Ecto neural progenitor cell (in vitro differentiated cells): ENCODE measurements at regions not wholly inside any gene's neighbourhood (a gene's known extent, or its start where the extent isn't known, plus 50 kb on each side); places are given as distances from the start of the nearest gene placed in this dataset.

Experiments used
- DNase-seq: peaks from one replicate; pipeline ENCODE4 v3.0.0-alpha.2; 2018; ENCODE audit warnings: low spot score

DNA sequence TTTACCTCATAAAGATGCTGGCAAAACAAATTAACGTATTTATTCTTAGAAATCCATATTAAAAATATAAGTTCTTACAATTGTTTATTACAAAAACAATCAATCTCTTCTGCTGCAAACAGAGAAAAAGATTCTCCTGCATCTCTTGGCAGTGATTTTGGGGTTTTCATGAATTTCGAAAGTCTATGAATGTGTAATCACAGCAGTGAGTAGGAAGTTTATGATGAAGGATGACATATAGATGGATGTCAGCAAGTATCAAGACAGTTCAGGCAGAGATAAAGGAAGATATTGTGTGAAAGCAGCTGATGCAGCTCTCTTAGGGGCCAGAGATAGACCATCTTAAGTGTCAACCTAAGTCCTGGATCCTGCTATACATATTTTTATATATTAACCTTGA, 196.9 kb upstream of the BANK1 start:
- no peak for DNase-seq

DNA sequence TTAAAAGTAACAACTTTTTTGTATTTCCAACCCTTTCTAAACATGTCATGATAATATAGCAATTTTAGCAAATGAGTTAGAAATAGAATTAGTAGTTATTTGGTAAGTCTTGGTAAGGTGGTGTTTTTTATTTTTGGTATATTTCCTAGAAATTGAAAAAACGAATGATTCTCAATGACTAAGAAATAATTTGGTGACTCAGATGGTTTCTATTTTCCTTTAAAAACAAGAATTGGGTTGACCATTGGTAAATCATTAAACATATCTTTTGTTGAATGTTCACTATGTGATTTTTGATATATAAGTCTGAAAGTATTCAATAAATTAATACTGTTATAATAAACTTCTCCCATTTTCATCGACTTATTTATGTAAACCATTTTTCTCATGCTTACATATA, 206.2 kb upstream of the BANK1 start:
- DNase-seq, result no peak

DNA sequence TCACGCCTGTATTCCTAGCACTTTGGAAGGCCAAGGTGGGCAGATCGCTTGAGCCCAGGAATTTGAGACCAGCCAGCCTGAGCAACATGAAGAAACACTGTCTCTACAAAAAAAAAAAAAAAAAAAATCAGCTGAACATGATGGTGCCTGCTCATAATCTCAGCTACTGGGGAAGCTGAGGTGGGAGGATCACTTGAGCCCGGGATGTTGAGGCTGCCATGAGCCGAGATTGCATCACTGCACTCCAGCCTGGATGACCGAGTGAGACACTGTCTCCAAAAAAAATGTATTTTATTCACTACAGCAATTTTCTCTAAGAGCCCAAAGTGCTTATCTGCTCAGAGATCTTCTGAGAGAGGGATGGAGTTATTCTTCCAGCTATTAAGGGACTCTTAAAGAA, 215.8 kb upstream of the PPP3CA start:
- DNase-seq, result no peak

DNA sequence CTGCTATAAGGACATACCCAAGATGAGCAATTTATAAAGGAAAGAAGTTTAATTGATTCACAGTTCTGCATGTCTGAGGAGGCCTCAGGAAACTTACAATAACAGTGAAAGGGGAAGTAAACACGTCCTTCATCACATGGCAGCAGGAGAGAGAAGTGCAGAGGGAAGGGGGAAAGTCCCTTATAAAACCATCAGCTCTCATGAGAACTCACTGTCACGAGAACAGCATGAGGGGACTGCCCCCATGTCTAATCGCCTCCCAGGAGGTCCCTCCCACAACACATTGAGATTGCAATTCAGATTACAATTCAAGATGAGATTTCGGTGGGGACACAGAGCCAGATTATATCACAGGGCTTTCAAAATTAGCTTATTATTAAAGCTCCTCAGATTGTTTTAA, 209.5 kb upstream of the PPP3CA start:
- DNase-seq, result no peak

GRCh38 chr4:101555341-101555880, 208.1 kb upstream of the PPP3CA start:
- no peak for DNase-seq

- DNase-seq, result no peak
These were observed 193.0 kb upstream of the PPP3CA start for GRCh38 chr4:101540336-101540735.

GRCh38 chr4:101528526-101528925, 181.2 kb upstream of the PPP3CA start:
- DNase-seq, result no peak

DNA sequence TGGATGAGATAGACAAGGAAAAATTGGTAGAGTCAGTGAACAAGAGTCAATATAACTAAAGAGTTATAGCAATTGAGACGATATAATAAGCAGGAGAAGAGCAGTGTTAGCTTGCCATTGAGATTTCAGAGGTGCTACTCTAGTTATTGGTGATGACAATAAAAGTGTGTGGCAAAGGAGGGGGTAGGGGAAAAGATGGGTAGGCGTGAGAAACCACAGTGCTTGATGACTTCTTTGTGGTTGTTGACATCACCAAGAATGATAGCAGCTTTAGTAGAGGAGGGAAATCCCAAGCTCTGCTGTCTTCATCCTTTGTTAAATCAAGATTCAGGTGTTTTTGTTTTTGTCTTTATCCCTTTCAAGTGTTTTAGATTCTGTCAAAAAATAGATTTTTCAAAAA, 179.9 kb upstream of the PPP3CA start:
- DNase-seq, result no peak

DNA sequence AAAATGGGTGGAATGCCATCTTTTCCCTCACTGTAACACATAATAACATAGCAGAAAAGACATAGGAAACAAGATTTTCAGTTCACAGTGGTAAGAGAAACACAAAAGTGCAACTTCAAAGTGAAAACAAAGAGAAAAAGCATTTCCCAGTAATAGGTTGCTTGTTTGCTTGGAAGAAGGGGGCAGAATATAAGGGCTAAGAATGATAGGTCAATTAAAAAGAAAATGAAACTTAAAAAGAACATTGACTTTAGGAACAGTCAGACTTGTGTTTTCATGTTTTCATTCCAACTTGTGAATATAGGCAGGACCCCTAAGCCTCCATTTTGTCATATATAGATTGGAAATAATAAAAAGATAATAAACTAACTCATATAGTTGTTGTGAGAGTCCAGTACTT, 168.2 kb upstream of the PPP3CA start:
- DNase-seq, result no peak

DNA sequence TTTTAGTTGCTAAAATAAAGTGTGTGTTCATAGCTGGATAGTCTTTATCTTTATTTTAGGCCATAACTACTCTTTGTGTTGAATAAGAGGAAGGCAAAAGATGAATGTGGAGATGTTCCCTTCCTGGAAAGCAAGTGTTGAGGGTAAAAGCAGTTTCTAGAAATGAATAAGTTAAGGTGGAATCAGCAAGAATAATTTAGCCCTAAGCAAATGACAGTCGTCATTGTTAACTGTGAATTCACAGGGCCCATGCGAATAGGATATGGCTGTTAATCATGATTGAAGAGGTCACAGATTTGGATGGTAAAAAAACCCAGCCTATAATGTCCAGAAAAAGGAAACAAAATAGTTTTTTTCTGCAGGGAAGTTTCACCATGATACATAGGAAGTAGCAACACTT, 167.8 kb upstream of the PPP3CA start:
- no peak for DNase-seq

- no peak for DNase-seq
These were observed 165.1 kb upstream of the PPP3CA start for GRCh38 chr4:101512416-101512815.

DNA sequence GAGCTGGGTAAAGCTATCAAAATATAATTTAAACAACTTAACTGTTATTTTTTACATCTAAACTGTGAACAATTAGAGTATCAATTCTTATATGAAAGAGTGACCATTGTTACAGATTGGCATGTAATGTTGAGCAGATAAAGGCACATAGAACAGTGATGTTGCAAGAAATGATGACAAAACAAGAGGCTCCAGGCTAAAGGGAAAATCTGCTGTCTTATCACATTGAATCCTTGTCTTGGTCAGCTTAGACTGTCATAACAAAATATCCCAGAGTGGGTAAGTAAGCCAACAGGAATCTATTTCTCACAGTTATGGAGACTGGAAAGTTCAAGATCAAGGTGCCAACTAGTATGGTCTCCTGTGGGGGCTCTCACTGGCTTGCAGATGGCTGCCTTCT, 154.1 kb upstream of the PPP3CA start:
- DNase-seq, result no peak

DNA sequence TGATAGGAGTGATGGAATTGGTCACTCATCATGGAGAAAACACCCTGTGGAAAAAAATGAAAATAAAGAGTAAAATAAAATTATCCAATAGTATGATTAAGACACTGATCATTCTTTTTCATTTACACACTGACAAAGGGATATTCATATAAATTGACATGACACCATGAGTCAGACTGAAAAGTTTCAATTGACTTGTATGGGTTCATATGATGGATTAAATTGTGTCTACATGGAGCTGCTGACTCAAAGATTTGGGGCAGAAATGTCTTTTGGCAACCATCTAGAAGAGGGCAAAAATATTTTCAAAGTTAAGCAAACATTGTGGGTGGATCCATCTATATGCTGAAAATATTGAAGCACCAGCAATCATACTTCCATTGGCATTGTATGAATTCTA, 153.4 kb upstream of the PPP3CA start:
- DNase-seq, result no peak

DNA sequence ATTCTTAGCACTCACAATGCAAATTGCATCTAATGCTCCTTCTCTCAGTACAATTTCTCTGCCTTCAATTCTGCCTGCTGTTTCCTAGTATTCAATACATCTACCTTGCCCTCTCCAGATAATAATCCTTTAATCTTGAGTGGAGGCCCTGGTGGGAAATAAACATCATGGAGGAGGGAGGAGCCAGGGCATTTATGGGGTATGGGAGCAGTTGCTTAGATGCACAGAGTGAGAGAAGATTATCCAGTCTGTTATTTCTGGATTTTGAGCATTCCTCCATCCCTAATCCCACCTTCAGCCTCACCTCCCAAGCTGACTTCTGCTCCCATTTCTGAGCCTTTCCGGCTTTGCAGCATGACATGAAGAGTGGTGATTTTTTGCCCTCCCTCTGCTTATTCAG, 127.9 kb upstream of the PPP3CA start:
- DNase-seq, result no peak

GRCh38 chr4:101471201-101471600, 123.9 kb upstream of the PPP3CA start:
- DNase-seq, result no peak

- DNase-seq, result no peak
These were observed 117.3 kb upstream of the PPP3CA start for GRCh38 chr4:101464596-101464995.

GRCh38 chr4:101458914-101459313, 111.6 kb upstream of the PPP3CA start:
- no peak for DNase-seq

- DNase-seq, result no peak
These were observed 111.1 kb upstream of the PPP3CA start for GRCh38 chr4:101458473-101458872.

DNA sequence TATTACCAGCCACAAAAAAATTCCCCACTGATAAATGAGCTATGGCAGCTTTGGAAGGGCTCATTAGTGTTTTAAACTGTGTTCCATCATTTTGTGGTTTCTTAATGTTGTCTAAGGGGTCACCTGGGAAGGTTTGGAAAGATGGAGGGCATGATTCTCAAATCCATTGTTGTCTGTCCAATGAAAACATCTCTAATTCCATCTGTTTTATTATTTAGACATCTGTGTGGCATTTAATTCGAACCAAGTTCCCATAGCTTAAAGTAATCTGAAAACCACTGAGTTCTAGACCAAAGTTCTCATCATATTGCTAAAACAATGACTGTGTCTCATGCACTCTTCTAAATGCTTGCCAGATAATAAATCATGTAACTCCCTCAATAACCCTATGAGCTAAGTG, 103.8 kb upstream of the PPP3CA start:
- no peak for DNase-seq

DNA sequence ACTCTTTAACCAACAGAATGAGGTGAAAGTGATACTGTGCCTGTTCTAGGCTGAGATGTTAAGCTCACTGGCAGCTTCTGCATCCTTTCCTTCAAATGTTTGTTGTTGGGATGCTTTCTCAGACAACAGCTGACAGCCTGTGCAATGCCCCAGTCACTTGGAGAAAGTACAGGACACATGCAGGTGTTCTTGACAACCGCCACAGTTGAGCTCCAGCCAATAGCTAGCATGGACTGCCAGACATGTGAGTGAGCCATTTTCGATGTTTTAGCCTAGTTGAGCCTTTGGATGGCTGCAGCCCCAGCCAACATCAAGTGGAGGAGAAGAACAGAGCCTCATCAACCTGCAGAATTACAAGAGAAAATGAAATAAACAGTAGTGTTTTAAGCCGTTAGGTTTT, 94.1 kb upstream of the PPP3CA start:
- no peak for DNase-seq

DNA sequence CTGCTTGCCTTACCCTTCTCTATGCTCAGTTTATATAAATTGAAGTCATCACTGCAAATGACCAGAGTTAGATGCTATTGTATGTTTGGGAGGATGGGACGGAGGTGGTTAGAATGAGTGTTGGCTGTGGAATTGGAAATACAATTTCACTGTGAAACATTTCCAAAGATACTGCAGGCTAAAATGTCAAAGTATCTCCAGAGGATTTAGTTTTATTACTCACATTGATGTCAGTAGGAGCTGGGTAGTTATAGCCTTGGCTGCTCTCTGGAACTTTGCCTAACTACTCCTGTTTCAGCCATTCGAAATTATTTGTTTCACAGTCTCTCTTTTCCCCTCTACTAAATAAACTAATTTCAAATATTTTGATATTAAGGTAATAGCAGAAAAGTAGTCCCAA, 92.6 kb upstream of the PPP3CA start:
- DNase-seq, result no peak

DNA sequence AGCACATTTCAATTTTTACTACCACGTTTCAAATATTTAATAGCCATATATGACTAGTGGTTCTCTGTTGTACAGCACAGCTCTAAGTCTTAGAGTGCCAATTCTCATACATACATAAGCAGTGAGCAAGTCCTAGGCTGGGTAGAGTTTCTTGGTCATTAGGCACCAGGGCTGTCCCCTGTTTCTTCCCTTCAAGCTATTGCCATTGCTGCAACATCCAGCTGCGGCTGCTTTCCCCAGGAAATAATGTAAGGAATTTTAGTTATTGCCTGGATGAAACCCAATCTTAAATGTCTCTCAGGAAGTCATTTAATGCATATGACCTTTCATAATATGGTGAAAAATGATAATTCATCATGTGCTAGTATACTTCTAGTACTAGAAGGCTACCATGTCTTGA, 74.1 kb upstream of the PPP3CA start:
- no peak for DNase-seq

DNA sequence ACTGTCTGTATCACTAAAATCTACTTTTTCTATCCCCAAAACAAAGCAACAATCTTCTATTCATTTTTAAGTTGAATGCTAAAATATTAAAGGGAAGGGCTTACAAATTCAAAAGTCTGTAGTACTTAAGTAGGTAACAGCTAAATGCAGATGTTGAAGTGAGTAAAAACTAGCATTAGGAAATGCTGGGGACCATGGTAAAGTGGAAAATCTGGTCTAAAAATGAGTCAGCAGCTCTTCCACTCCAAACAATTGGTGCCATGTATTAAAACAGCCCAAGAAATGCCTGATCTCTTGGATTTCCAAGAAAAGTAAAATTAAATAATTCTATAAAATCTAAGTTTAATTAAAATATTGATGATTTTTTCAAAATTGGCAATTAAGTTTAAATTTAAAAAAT, 73.3 kb upstream of the PPP3CA start:
- no peak for DNase-seq

- DNase-seq, result no peak
These were observed 72.2 kb upstream of the PPP3CA start for GRCh38 chr4:101419336-101420135.
